HG03558 (cell line): ENCODE measurements at regions not wholly inside any gene's neighbourhood (a gene's known extent, or its start where the extent isn't known, plus 50 kb on each side); places are given as distances from the start of the nearest gene placed in this dataset.

ENCODE experiments used
- ATAC-seq: cut with Tn5 transposase; IDR thresholded peaks from one replicate; pipeline ENCODE4 v1.9.1; 2021; ENCODE audit warnings: moderate number of reproducible peaks; ENCODE audit not compliant: unreplicated experiment; ENCODE audit errors: extremely low read depth

DNA sequence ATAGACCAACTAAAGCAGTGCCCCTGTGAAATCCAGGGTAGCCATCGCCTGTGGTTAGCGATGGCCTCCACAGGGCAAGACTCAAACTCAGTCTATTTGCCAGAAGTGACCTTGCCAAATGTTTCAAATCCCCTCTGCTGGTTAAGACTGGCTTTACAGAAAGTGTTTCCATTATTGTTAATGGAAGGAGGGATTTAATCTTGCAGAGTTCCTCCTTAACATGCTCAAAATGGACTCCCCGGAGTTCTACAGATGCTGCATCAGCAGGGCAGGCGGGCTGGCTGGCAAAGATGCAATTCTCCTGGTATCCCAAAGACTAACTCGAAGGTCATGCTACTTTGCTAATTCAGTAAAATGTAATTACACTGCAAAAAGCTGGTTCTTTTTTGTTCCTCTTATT, 313.0 kb upstream of the SLC7A11 start:
- no peak for ATAC-seq

DNA sequence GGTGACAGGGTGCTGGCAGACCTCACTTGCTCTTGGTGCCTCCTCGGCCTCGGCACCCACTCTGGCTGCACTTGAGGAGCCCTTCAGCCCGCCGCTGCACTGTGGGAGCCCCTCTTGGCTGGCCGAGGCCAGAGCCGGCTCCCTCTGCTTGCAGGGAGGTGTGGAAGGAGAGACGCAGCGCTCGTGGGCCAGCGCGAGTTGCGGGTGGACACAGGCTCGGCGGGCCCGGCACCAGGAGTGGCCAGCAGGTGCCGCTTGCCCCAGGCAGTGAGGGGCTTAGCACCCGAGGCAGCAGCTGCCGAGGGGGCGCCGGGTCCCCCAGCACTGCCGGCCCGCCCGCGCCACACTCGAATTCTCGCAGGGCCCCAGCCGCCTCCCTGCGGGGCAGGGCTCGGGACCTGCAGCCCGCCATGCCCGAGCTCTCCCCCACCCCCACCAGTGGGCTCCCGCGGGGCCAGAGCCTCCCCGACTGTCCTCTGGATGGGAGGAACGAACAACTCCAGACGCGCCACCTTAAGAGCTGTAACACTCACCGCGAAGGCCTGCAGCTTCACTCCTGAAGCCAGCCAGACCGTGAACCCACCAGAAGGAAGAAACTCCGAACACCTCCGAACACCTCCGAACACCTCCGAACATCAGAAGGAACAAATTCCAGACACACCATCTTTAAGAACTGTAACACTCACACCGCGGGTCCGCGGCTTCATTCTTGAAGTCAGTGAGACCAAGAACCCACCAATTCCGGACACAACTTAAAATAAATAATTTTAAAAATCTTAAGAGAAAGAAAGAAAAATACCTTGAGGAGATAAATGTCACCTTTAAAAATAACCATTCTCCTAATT, 311.1 kb upstream of the SLC7A11 start:
- no peak for ATAC-seq

GRCh38 chr4:138542191-138542776, 300.1 kb upstream of the SLC7A11 start:
- no peak for ATAC-seq

GRCh38 chr4:138540056-138540800, 298.1 kb upstream of the SLC7A11 start:
- no peak for ATAC-seq

- no peak for ATAC-seq
Observed at GRCh38 chr4:138538743-138539142, 296.6 kb upstream of the SLC7A11 start.

GRCh38 chr4:138537731-138538490, 295.8 kb upstream of the SLC7A11 start:
- ATAC-seq, result no peak

- ATAC-seq, result no peak
Observed at GRCh38 chr4:138535316-138535715, 293.2 kb upstream of the SLC7A11 start.

DNA sequence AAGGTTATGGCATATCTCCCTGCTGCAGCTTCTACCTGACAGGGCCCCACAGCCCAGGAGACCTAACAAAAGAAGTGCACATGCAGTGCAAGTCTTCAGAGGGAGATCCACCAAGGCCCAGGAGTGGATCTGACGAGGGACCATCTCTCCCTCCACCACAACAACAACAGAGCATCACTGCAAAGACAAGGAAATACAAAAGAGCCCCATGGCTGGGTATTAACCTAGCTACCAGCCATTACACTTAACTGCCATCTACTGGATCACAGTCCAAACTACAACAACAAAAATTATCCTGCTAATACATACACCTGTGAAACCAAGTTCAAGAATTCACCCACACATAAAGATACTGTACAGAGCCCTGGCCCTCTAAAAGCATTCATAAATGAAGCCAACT, 280.2 kb upstream of the SLC7A11 start:
- ATAC-seq, result no peak

DNA sequence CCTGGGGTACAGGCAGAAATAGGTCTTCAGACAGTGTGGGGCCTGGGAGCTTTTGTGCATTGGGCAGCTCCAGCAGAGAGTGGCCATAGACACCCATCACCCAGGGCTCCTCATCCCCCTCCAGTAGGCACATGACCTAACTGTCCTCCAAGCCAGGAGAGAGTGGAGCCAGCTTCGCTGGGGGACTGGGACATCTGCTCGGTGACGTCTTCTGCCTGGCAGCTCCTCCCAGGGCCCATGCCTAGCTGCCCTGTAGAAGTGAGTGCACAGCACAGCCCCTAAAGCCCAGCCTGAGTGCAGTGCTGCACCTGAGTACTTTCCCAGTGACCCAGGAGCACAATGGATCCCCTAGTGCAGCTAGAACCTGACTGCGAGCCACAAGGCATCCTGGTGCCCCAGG, 279.7 kb upstream of the SLC7A11 start:
- no peak for ATAC-seq

DNA sequence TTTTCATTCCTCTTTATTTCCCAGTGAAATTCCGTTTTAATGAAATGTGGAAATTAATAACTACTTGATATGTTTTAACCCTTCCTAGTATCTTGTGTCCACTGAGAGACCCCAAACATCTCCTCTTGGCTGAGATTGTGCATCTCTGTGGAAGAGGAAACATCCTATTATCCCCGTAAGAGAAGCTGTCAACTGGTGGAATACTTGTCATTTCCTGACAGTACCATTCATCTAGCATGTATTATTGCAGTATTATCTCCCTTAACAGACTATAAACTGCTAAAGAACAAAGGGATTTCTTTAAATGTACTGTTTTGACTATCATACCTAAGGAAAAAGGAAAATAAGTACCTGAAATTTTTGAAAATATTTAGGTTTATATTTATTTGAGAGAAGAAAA, 277.3 kb upstream of the SLC7A11 start:
- ATAC-seq, result no peak

- no peak for ATAC-seq
Observed at GRCh38 chr4:138513535-138513934, 271.4 kb upstream of the SLC7A11 start.

- ATAC-seq, result no peak
Observed at GRCh38 chr4:138512756-138513155, 270.6 kb upstream of the SLC7A11 start.

- ATAC-seq, result no peak
Observed at GRCh38 chr4:138510053-138510452, 267.9 kb upstream of the SLC7A11 start.

GRCh38 chr4:138509346-138509745, 267.2 kb upstream of the SLC7A11 start:
- no peak for ATAC-seq

DNA sequence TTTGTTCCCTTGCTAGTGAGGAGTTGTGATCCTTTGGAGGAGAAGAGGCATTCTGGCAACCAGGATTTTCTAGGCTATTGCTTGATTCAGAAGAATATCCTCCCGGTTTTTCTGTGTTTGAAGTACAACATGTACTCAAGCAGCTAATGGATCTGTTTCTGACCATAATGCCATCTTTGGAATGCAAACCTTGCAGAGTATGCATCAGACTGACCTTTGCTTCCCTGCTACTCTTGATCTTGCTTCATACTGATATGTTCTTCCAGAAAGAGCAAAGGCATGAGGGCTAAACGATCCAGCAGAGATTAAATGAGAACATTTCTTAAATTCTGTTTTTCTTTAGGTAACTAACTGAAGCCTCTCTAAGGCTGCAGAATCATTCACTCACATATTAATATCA, 265.4 kb upstream of the SLC7A11 start:
- no peak for ATAC-seq

- ATAC-seq, result no peak
Observed at GRCh38 chr4:138501614-138502013, 259.5 kb upstream of the SLC7A11 start.

DNA sequence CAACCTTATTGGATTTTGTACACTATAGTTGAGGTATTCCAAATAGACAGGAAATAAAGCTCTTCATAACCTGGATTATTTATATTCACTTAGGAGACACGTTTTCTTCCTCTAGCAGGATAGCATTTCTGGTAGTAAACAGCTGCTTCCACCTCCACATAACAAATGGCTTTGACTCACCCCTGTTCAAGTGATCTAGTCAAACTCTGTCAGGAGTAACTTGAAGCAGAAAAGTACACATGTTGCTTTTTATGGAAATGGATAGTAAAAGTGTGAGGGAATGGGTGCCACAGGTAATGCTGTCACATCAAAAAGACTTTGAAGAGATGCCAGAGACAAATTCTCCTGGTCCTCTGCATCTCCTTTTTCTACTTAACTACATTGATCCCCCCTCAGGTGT, 258.7 kb upstream of the SLC7A11 start:
- ATAC-seq, result no peak

DNA sequence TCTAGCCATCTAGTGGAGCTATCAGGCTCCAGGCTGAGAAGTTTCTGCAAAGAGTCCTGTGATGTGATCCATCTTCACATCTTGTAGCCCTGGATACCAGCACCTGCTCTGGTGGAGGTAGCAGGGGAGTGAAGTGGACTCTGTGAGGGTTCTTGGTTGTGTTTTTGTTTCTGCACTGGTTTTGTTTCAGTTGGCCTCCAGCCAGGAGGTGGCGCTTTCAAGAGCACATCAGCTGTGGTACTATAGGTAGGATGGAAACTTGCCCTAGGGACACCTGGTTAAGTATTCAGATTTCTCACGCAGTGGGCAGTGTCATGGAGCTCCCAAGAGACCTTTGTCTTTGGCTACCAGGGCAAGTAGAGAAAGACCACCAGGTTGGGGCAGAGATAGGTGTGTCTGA, 257.5 kb upstream of the SLC7A11 start:
- ATAC-seq, result no peak

DNA sequence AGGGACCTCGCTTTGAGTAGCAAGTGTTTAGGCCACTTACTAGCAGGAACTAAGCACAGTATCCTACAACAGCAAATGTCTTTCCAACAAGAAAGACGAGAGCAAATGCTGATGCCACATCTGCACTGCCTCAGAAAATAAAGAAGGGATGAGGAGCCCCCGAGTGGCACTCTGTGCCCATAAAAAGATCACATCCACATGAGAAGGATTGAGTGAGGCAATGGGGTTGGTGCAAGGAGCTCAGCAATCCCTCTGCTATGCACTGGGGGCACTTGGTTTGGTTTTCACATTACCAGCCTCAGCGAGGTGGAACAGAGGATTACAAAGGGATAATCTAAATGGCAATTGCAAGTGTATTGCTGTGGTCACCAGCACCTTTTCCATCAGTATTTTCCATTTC, 252.8 kb upstream of the SLC7A11 start:
- ATAC-seq, result no peak

DNA sequence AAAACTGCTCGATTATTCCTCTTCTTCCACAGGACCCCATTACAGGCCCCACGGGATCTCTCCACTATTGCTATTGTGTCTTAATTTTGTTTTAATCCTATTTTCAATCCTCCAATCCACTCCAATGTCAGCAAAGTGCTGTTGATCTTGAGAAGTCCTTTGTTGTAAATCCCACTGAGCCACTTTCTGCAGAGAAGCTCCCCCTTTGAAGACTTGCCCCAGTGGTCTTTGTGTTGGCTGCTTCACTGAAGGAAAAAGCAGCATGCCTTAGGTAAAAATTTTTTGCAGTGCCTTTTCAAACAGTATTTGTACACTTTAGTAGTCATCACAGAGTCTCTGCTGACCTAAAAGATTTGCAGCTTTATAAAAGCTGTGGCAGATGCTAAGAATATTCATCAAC, 252.0 kb upstream of the SLC7A11 start:
- ATAC-seq, result no peak

DNA sequence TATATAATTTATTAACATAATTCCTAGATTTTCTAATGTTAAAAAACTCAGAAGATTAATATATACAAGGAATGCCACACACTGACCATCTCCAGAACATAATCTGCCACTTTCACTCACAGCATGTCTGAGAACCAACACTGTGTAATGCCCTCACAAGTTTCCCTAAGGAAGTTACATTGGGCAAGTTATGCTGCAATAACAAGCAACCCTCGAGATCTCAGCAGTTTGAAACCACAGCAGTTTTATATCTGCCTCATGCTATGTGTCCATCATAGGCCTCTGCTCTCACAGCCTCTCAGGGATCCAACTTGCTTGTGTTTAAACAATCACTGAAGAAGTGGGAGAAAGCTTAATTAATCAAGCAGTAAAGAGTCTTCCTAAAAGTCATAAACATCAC, 250.0 kb upstream of the SLC7A11 start:
- ATAC-seq, result no peak
